ENCODE measurements at regions not wholly inside any gene's neighbourhood (a gene's known extent, or its start where the extent isn't known, plus 50 kb on each side); places are given as distances from the start of the nearest gene placed in this dataset.

- TF ChIP-seq L3MBTL2 (conservative IDR thresholded peaks at IDR 0.05) (no peak), FOXM1 (IDR thresholded peaks at IDR 0.05; ENCODE audit: borderline replicate concordance) (no peak), FOXA1 (IDR thresholded peaks at IDR 0.05) (no peak), ARNT (IDR thresholded peaks at IDR 0.05) (no peak), SP1 (IDR thresholded peaks at IDR 0.05) (no peak), NFRKB (IDR thresholded peaks at IDR 0.05) (no peak), FOXK2 (IDR thresholded peaks at IDR 0.05) (no peak), ELF4 (IDR thresholded peaks at IDR 0.05) (no peak), BHLHE40 (IDR thresholded peaks at IDR 0.05; ENCODE audit: borderline replicate concordance) (no peak)
- TF ChIP-seq, protein P1, sequence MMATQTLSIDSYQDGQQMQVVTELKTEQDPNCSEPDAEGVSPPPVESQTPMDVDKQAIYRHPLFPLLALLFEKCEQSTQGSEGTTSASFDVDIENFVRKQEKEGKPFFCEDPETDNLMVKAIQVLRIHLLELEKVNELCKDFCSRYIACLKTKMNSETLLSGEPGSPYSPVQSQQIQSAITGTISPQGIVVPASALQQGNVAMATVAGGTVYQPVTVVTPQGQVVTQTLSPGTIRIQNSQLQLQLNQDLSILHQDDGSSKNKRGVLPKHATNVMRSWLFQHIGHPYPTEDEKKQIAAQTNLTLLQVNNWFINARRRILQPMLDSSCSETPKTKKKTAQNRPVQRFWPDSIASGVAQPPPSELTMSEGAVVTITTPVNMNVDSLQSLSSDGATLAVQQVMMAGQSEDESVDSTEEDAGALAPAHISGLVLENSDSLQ (IDR thresholded peaks at IDR 0.05): no peak
- no peak for DNase-seq (ENCODE audit: extremely low spot score)
- POLR2A ChIA-PET: no interaction called here
- CTCF ChIA-PET: interaction anchor here (0.7 kb wide), 1 partner anchor 179 kb away, joined by 4 read pairs; no protein-coding TSS in a partner anchor
These were observed 53.0 kb upstream of the DTNBP1 start for GRCh38 chr6:15715851-15716250.

GRCh38 chr6:15715060-15715459, 52.2 kb upstream of the DTNBP1 start:
- CTCF ChIA-PET: no interaction called here
- no peak for DNase-seq (ENCODE audit: extremely low spot score)
- POLR2A ChIA-PET: no interaction called here
- TF ChIP-seq, protein P1 (IDR thresholded peaks at IDR 0.05): no peak
- TF ChIP-seq HDGF (IDR thresholded peaks at IDR 0.05; ENCODE audit: borderline replicate concordance) (no peak), BHLHE40 (IDR thresholded peaks at IDR 0.05; ENCODE audit: borderline replicate concordance) (no peak), LEF1 (IDR thresholded peaks at IDR 0.05; ENCODE audit: borderline replicate concordance) (no peak), L3MBTL2 (conservative IDR thresholded peaks at IDR 0.05) (no peak), FOXK2 (IDR thresholded peaks at IDR 0.05) (no peak), TARDBP (IDR thresholded peaks at IDR 0.05) (no peak), ELF4 (IDR thresholded peaks at IDR 0.05) (no peak), FOXA1 (IDR thresholded peaks at IDR 0.05) (no peak), NFRKB (IDR thresholded peaks at IDR 0.05) (no peak), ZNF384 (IDR thresholded peaks at IDR 0.05) (no peak), CTBP1 (IDR thresholded peaks at IDR 0.05; ENCODE audit: borderline replicate concordance) (no peak), SP1 (IDR thresholded peaks at IDR 0.05) (no peak), FOXM1 (IDR thresholded peaks at IDR 0.05; ENCODE audit: borderline replicate concordance) (no peak), ARNT (IDR thresholded peaks at IDR 0.05) (no peak), SUZ12 (IDR thresholded peaks at IDR 0.05) (no peak)

DNA sequence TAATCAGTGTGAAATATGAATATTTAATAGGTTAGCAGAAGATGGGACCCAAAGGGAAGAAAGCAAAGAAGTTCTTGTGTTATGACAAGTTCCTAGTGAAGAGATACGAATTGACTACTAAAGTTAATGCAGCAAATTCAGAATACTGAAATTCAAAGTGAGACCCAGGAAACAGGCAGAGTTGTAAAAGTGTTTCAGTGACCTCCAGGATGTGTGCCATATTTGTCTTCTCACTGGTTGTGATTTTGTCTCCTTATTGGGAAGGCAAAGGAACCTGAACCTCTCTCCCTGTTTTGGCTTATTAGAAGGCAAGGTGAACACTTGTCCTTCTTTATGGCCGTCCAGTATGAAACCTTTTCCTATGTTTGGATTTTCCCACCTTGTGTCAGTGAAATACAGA, 51.8 kb upstream of the DTNBP1 start:
- no peak for DNase-seq (ENCODE audit: extremely low spot score)
- ChIA-PET CTCF (no interaction called here), POLR2A (no interaction called here)
- TF ChIP-seq HDGF (IDR thresholded peaks at IDR 0.05; ENCODE audit: borderline replicate concordance): no peak
- no peak for TF ChIP-seq FOXM1 (IDR thresholded peaks at IDR 0.05; ENCODE audit: borderline replicate concordance)
- TF ChIP-seq SP1 (IDR thresholded peaks at IDR 0.05): no peak
- TF ChIP-seq SUZ12 (IDR thresholded peaks at IDR 0.05): no peak
- TF ChIP-seq, protein P1 (IDR thresholded peaks at IDR 0.05): no peak
- TF ChIP-seq L3MBTL2 (conservative IDR thresholded peaks at IDR 0.05): no peak
- no peak for TF ChIP-seq FOXK2 (IDR thresholded peaks at IDR 0.05)
- TF ChIP-seq TARDBP (IDR thresholded peaks at IDR 0.05): no peak
- no peak for TF ChIP-seq BHLHE40 (IDR thresholded peaks at IDR 0.05; ENCODE audit: borderline replicate concordance)
- TF ChIP-seq CTBP1 (IDR thresholded peaks at IDR 0.05; ENCODE audit: borderline replicate concordance): no peak
- no peak for TF ChIP-seq FOXA1 (IDR thresholded peaks at IDR 0.05)
- no peak for TF ChIP-seq NFRKB (IDR thresholded peaks at IDR 0.05)
- no peak for TF ChIP-seq ZNF384 (IDR thresholded peaks at IDR 0.05)
- TF ChIP-seq ARNT (IDR thresholded peaks at IDR 0.05): no peak
- no peak for TF ChIP-seq ELF4 (IDR thresholded peaks at IDR 0.05)
- TF ChIP-seq LEF1 (IDR thresholded peaks at IDR 0.05; ENCODE audit: borderline replicate concordance): no peak

- TF ChIP-seq HDGF (IDR thresholded peaks at IDR 0.05; ENCODE audit: borderline replicate concordance) (no peak), ELF4 (IDR thresholded peaks at IDR 0.05) (no peak), SUZ12 (IDR thresholded peaks at IDR 0.05) (no peak), FOXK2 (IDR thresholded peaks at IDR 0.05) (no peak), FOXM1 (IDR thresholded peaks at IDR 0.05; ENCODE audit: borderline replicate concordance) (no peak), SP1 (IDR thresholded peaks at IDR 0.05) (no peak), CTBP1 (IDR thresholded peaks at IDR 0.05; ENCODE audit: borderline replicate concordance) (no peak), BHLHE40 (IDR thresholded peaks at IDR 0.05; ENCODE audit: borderline replicate concordance) (no peak), TARDBP (IDR thresholded peaks at IDR 0.05) (no peak), ARNT (IDR thresholded peaks at IDR 0.05) (no peak), FOXA1 (IDR thresholded peaks at IDR 0.05) (no peak), ZNF384 (IDR thresholded peaks at IDR 0.05) (no peak), L3MBTL2 (conservative IDR thresholded peaks at IDR 0.05) (no peak), LEF1 (IDR thresholded peaks at IDR 0.05; ENCODE audit: borderline replicate concordance) (no peak), NFRKB (IDR thresholded peaks at IDR 0.05) (no peak)
- TF ChIP-seq, protein P1 (IDR thresholded peaks at IDR 0.05): no peak
- no peak for DNase-seq (ENCODE audit: extremely low spot score)
- ChIA-PET POLR2A (no interaction called here), CTCF (no interaction called here)
These were observed 50.5 kb upstream of the DTNBP1 start for GRCh38 chr6:15713325-15713724.

GRCh38 chr6:15712797-15713196, 50.0 kb upstream of the DTNBP1 start:
- TF ChIP-seq SUZ12 (IDR thresholded peaks at IDR 0.05) (no peak), ZNF384 (IDR thresholded peaks at IDR 0.05) (no peak), SP1 (IDR thresholded peaks at IDR 0.05) (no peak), CTBP1 (IDR thresholded peaks at IDR 0.05; ENCODE audit: borderline replicate concordance) (no peak), FOXK2 (IDR thresholded peaks at IDR 0.05) (no peak), HDGF (IDR thresholded peaks at IDR 0.05; ENCODE audit: borderline replicate concordance) (no peak), BHLHE40 (IDR thresholded peaks at IDR 0.05; ENCODE audit: borderline replicate concordance) (no peak), TARDBP (IDR thresholded peaks at IDR 0.05) (no peak), FOXM1 (IDR thresholded peaks at IDR 0.05; ENCODE audit: borderline replicate concordance) (no peak), NFRKB (IDR thresholded peaks at IDR 0.05) (no peak), ELF4 (IDR thresholded peaks at IDR 0.05) (no peak)
- TF ChIP-seq, protein P1 (IDR thresholded peaks at IDR 0.05): no peak
- ChIA-PET POLR2A (no interaction called here), CTCF (no interaction called here)
- DNase-seq (ENCODE audit: extremely low spot score): no peak

All from HEK293T (cell line).